NCI-H345 (cell line): ENCODE measurements at regions not wholly inside any gene's neighbourhood (a gene's known extent, or its start where the extent isn't known, plus 50 kb on each side); places are given as distances from the start of the nearest gene placed in this dataset.

Experiments
- DNase-seq: peaks from one replicate; lab custom pipeline; 2025; lab: John Stamatoyannopoulos, UW

- DNase-seq = no peak
These were observed 376.5 kb upstream of the ACVR2A start for GRCh38 chr2:147468349-147468748.

GRCh38 chr2:147467441-147467840, 377.4 kb upstream of the ACVR2A start:
- DNase-seq = no peak

GRCh38 chr2:147464737-147465357, 380.0 kb upstream of the ACVR2A start:
- DNase-seq = no peak

- no peak for DNase-seq
These were observed 380.8 kb upstream of the ACVR2A start for GRCh38 chr2:147463881-147464520.

GRCh38 chr2:147460155-147460554, 384.7 kb upstream of the ACVR2A start:
- no peak for DNase-seq

GRCh38 chr2:147456779-147457178, 388.1 kb upstream of the ACVR2A start:
- peak; percentile 39 for DNase-seq

- DNase-seq = peak; percentile 24
These were observed 392.8 kb upstream of the ACVR2A start for GRCh38 chr2:147451902-147452515.

- DNase-seq = peak; percentile 24
These were observed 393.9 kb upstream of the ACVR2A start for GRCh38 chr2:147450661-147451510.

GRCh38 chr2:147449323-147449991, 395.4 kb upstream of the ACVR2A start:
- peak; percentile 45 for DNase-seq

GRCh38 chr2:147442816-147443215, 402.0 kb upstream of the ACVR2A start:
- DNase-seq = peak; percentile 44

GRCh38 chr2:147441182-147441581, 403.6 kb upstream of the ACVR2A start:
- no peak for DNase-seq

GRCh38 chr2:147440734-147441133, 404.1 kb upstream of the ACVR2A start:
- peak; percentile 26 for DNase-seq

GRCh38 chr2:147439986-147440385, 404.8 kb upstream of the ACVR2A start:
- no peak for DNase-seq

GRCh38 chr2:147438882-147439281, 405.9 kb upstream of the ACVR2A start:
- DNase-seq = no peak

GRCh38 chr2:147433822-147434221, 411.0 kb upstream of the ACVR2A start:
- DNase-seq = no peak

- DNase-seq = peak; percentile 38
These were observed 414.4 kb upstream of the ACVR2A start for GRCh38 chr2:147430408-147430807.

GRCh38 chr2:147428120-147428747, 416.6 kb upstream of the ACVR2A start:
- DNase-seq = no peak

- DNase-seq = no peak
These were observed 419.3 kb upstream of the ACVR2A start for GRCh38 chr2:147425437-147426029.

- DNase-seq = no peak
These were observed 420.1 kb upstream of the ACVR2A start for GRCh38 chr2:147424766-147425165.

GRCh38 chr2:147420947-147421675, 423.7 kb upstream of the ACVR2A start:
- DNase-seq = no peak
